ENCODE measurements at regions not wholly inside any gene's neighbourhood (a gene's known extent, or its start where the extent isn't known, plus 50 kb on each side); places are given as distances from the start of the nearest gene placed in this dataset.

DNA sequence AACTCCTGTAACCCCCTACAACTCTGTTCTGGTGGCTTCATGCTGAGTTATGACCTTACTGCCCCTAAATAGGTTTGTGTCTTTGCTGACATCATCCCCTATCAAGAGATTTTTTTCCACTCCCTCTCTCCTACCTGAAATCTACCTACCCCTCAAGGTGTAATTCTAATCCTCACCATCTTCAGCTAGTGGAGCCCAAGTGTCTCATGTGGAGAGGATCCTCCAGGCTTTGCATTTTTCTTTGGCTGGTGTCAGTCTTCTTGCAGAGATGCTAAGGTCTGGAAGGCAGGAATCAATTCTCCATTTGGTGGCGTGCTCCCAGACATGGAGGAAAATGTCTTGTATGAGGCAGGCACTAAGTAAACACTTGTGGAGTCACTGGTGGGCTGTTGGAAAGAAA lies 74.8 kb upstream of the PRMT8 start:
- H3K27ac ChIP-seq (ENCODE audit: low read length): no peak overlapping the region
- H4K20me1 ChIP-seq (ENCODE audit: insufficient read depth, low read length): no peaks in the 10 kb centered on the region
- no peak overlapping the region for H3K4me3 ChIP-seq (ENCODE audit: low read length)
- H3K9me3 ChIP-seq (ENCODE audit: insufficient read depth, low read length): no peaks in the 10 kb centered on the region
- H3K79me2 ChIP-seq (ENCODE audit: low read length): no peaks in the 10 kb centered on the region
- H3K4me2 ChIP-seq (ENCODE audit: low read length): no peak overlapping the region
- TF ChIP-seq EZH2phosphoT487 (IDR thresholded peaks at IDR 0.05; ENCODE audit: low read depth): no peak
- TF ChIP-seq, protein P1, sequence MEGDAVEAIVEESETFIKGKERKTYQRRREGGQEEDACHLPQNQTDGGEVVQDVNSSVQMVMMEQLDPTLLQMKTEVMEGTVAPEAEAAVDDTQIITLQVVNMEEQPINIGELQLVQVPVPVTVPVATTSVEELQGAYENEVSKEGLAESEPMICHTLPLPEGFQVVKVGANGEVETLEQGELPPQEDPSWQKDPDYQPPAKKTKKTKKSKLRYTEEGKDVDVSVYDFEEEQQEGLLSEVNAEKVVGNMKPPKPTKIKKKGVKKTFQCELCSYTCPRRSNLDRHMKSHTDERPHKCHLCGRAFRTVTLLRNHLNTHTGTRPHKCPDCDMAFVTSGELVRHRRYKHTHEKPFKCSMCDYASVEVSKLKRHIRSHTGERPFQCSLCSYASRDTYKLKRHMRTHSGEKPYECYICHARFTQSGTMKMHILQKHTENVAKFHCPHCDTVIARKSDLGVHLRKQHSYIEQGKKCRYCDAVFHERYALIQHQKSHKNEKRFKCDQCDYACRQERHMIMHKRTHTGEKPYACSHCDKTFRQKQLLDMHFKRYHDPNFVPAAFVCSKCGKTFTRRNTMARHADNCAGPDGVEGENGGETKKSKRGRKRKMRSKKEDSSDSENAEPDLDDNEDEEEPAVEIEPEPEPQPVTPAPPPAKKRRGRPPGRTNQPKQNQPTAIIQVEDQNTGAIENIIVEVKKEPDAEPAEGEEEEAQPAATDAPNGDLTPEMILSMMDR (IDR thresholded peaks at IDR 0.05; ENCODE audit: low read depth, low read length): no peak
- H3K9ac ChIP-seq (ENCODE audit: low read length): no peak overlapping the region
- no peak overlapping the region for H2AFZ ChIP-seq (ENCODE audit: low read depth, low read length)
- no peaks in the 10 kb centered on the region for H3K4me1 ChIP-seq (ENCODE audit: low read length)
- no peaks in the 10 kb centered on the region for H3K36me3 ChIP-seq (replicated peaks; ENCODE audit: low read depth, low read length)
- peaks cover 29% of the 10 kb centered on the region for H3K27me3 ChIP-seq (ENCODE audit: low read depth, low read length)

DNA sequence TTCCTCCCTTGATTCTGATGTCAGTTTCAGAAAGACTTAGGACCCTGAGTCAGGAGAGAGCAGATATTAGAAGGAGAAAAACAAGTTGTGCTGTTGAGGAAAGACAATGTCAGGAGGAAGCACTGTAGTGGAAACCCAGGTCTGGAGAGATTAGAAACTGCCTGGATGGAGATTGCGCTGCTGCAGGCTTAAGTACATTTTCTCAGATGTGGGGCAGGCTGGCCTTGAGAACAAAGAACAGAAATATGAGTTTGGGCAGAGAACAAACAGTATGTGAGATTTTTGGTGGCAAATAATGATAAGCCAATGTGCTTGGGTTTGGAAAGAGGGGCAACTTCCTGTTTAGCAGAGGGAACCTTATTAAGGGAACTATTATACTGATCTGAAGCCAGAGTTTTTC lies 74.3 kb upstream of the PRMT8 start:
- no peak overlapping the region for H3K9ac ChIP-seq (ENCODE audit: low read length)
- no peak overlapping the region for H3K4me3 ChIP-seq (ENCODE audit: low read length)
- H3K79me2 ChIP-seq (ENCODE audit: low read length): no peaks in the 10 kb centered on the region
- no peak overlapping the region for H3K27ac ChIP-seq (ENCODE audit: low read length)
- no peaks in the 10 kb centered on the region for H4K20me1 ChIP-seq (ENCODE audit: insufficient read depth, low read length)
- H3K36me3 ChIP-seq (replicated peaks; ENCODE audit: low read depth, low read length): no peaks in the 10 kb centered on the region
- peaks cover 29% of the 10 kb centered on the region for H3K27me3 ChIP-seq (ENCODE audit: low read depth, low read length)
- no peaks in the 10 kb centered on the region for H3K9me3 ChIP-seq (ENCODE audit: insufficient read depth, low read length)
- no peaks in the 10 kb centered on the region for H3K4me1 ChIP-seq (ENCODE audit: low read length)
- H2AFZ ChIP-seq (ENCODE audit: low read depth, low read length): no peak overlapping the region
- no peak for TF ChIP-seq EZH2phosphoT487 (IDR thresholded peaks at IDR 0.05; ENCODE audit: low read depth)
- TF ChIP-seq, protein P1 (IDR thresholded peaks at IDR 0.05; ENCODE audit: low read depth, low read length): no peak
- no peak overlapping the region for H3K4me2 ChIP-seq (ENCODE audit: low read length)

DNA sequence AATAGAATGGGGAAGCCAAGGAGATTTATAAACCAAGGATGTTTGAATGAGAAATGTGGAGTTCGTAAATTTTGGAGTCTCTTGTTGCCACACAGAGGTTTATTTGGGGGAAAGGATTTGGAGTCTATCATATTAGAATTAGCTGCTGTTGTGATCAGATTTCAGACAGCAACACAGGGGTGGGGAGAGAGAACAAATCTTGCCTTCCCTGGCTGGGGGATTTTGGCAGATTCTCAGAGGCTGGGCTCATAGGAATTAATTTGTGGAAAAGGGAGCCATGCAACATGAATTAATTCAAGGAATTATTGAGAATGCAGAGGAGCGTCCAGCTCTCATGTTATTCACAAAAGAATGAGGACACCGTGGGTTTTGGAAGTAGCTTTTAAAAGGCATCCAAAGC lies 73.9 kb upstream of the PRMT8 start:
- Histone ChIP-seq H4K20me1 (ENCODE audit: insufficient read depth, low read length) (no peaks in the 10 kb centered on the region), H3K4me2 (ENCODE audit: low read length) (no peak overlapping the region), H3K27me3 (ENCODE audit: low read depth, low read length) (peaks cover 25% of the 10 kb centered on the region), H3K79me2 (ENCODE audit: low read length) (no peaks in the 10 kb centered on the region), H3K36me3 (replicated peaks; ENCODE audit: low read depth, low read length) (no peaks in the 10 kb centered on the region), H3K9ac (ENCODE audit: low read length) (no peak overlapping the region), H3K9me3 (ENCODE audit: insufficient read depth, low read length) (no peaks in the 10 kb centered on the region), H2AFZ (ENCODE audit: low read depth, low read length) (no peak overlapping the region), H3K27ac (ENCODE audit: low read length) (no peak overlapping the region), H3K4me3 (ENCODE audit: low read length) (no peak overlapping the region), H3K4me1 (ENCODE audit: low read length) (no peaks in the 10 kb centered on the region)
- TF ChIP-seq, protein P1 (IDR thresholded peaks at IDR 0.05; ENCODE audit: low read depth, low read length): no peak
- TF ChIP-seq EZH2phosphoT487 (IDR thresholded peaks at IDR 0.05; ENCODE audit: low read depth): no peak

DNA sequence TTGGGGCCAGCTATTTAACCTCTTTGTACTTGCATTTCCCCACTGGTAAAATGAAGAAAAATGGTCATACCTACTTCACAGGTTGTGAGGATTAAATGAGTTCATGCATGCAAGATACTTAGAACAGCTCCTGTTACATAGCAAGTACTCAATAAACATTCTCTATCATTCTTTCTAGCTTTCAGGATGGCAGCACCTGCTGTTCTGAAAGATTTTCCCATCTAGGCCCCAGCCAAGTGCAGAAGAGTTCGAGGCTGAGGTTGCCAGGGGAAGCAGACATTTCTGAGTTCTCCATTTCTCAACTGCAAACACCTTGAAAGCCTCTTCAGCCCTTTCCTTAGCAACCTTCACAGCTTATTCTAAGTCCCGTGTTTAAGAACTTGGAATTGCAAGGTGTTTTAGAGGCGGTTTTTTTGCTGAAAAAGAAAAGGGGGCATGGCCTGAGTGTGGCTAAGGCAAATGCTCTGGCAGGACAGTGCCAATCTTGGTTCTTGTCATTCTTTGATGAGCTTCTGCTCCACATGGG lies 73.0 kb upstream of the PRMT8 start:
- H3K9me3 ChIP-seq (ENCODE audit: insufficient read depth, low read length): no peaks in the 10 kb centered on the region
- no peaks in the 10 kb centered on the region for H4K20me1 ChIP-seq (ENCODE audit: insufficient read depth, low read length)
- no peak overlapping the region for H3K27ac ChIP-seq (ENCODE audit: low read length)
- H2AFZ ChIP-seq (ENCODE audit: low read depth, low read length): no peak overlapping the region
- H3K4me3 ChIP-seq (ENCODE audit: low read length): no peak overlapping the region
- H3K27me3 ChIP-seq (ENCODE audit: low read depth, low read length): peaks cover 24% of the 10 kb centered on the region
- H3K79me2 ChIP-seq (ENCODE audit: low read length): no peaks in the 10 kb centered on the region
- no peaks in the 10 kb centered on the region for H3K36me3 ChIP-seq (replicated peaks; ENCODE audit: low read depth, low read length)
- H3K4me1 ChIP-seq (ENCODE audit: low read length): no peaks in the 10 kb centered on the region
- no peak overlapping the region for H3K4me2 ChIP-seq (ENCODE audit: low read length)
- TF ChIP-seq, protein P1 (IDR thresholded peaks at IDR 0.05; ENCODE audit: low read depth, low read length): no peak
- TF ChIP-seq EZH2phosphoT487 (IDR thresholded peaks at IDR 0.05; ENCODE audit: low read depth): no peak
- no peak overlapping the region for H3K9ac ChIP-seq (ENCODE audit: low read length)
